WTC11 (cell line): ENCODE measurements at regions not wholly inside any gene's neighbourhood (a gene's known extent, or its start where the extent isn't known, plus 50 kb on each side); places are given as distances from the start of the nearest gene placed in this dataset.

Experiments
- ATAC-seq: fragments of 200-7000 bp; cut with Tn5 transposase; 2 replicates; pipeline ENCODE4 v1.10.0; 2021; ENCODE audit warnings: mild to moderate bottlenecking, moderate library complexity
- CTCF ChIA-PET: fragments of 300-600 bp; sonication (Branson Sonifier 250); formaldehyde crosslinking; loops from one replicate; lab custom pipeline; 2021; ENCODE audit warnings: antibody characterized with exemption; lab: Charles Lee
- POLR2A ChIA-PET: fragments of 350-600 bp; sonication (Branson Sonifier 250); formaldehyde crosslinking; loops from one replicate; lab custom pipeline; 2021; ENCODE audit warnings: antibody characterized with exemption; lab: Charles Lee
- DNase-seq: peaks from one replicate; pipeline ENCODE4 v3.0.0; 2021; ENCODE audit warnings: low spot score
- H3K27ac Mint-ChIP-seq: 2 replicates; pipeline ENCODE4 v1.8.0; 2021; ENCODE audit warnings: mixed read lengths
- H3K27me3 Mint-ChIP-seq: 2 replicates; pipeline ENCODE4 v1.8.0; 2021; ENCODE audit warnings: low read depth, mild to moderate bottlenecking, moderate library complexity, mixed read lengths
- H3K36me3 Mint-ChIP-seq: 2 replicates; pipeline ENCODE4 v1.8.0; 2021; ENCODE audit warnings: mixed read lengths
- H3K4me1 Mint-ChIP-seq: 2 replicates; pipeline ENCODE4 v1.8.0; 2022; ENCODE audit warnings: mixed read lengths
- H3K4me3 Mint-ChIP-seq: 2 replicates; pipeline ENCODE4 v1.8.0; 2021; ENCODE audit warnings: mild to moderate bottlenecking, moderate library complexity, mixed read lengths
- H3K9me3 Mint-ChIP-seq: 2 replicates; pipeline ENCODE4 v1.8.0; 2021; ENCODE audit warnings: mixed read lengths
- ATF1 ChIP-seq: sonication (generic); formaldehyde crosslinking; IDR thresholded peaks from 2 replicates; pipeline ENCODE4 v1.8.1; 2023; ENCODE audit warnings: mild to moderate bottlenecking, moderate library complexity, missing genetic modification reagents
- ATF2 ChIP-seq: sonication (generic); formaldehyde crosslinking; IDR thresholded peaks from 2 replicates; pipeline ENCODE4 v1.8.1; 2022; ENCODE audit warnings: low read depth, missing genetic modification reagents, borderline replicate concordance
- ATF3 ChIP-seq: sonication (generic); formaldehyde crosslinking; conservative IDR thresholded peaks from 2 replicates; pipeline ENCODE4 v1.8.1; 2022; ENCODE audit warnings: mild to moderate bottlenecking, missing genetic modification reagents
- E2F1 ChIP-seq: sonication (generic); formaldehyde crosslinking; IDR thresholded peaks from 2 replicates; pipeline ENCODE4 v1.8.0; 2022; ENCODE audit warnings: mild to moderate bottlenecking, missing genetic modification reagents
- E2F5 ChIP-seq: sonication (generic); formaldehyde crosslinking; IDR thresholded peaks from 2 replicates; pipeline ENCODE4 v1.8.1; 2022; ENCODE audit warnings: mild to moderate bottlenecking, moderate library complexity, missing genetic modification reagents
- ELF4 ChIP-seq: sonication (generic); formaldehyde crosslinking; IDR thresholded peaks from 2 replicates; pipeline ENCODE4 v1.8.1; 2022; ENCODE audit warnings: low read depth, mild to moderate bottlenecking, moderate library complexity, missing genetic modification reagents
- EMX1 ChIP-seq: fragments of 250-450 bp; sonication (Bioruptor Pico); IDR thresholded peaks from 2 replicates; pipeline ENCODE4 v1.8.0; 2021; ENCODE audit warnings: mild to moderate bottlenecking
- ESRRA ChIP-seq: sonication (generic); formaldehyde crosslinking; IDR thresholded peaks from 2 replicates; pipeline ENCODE4 v1.8.1; 2022; ENCODE audit warnings: mild to moderate bottlenecking, missing genetic modification reagents, borderline replicate concordance
- GRHL2 ChIP-seq: fragments of 250-450 bp; sonication (Bioruptor Pico); IDR thresholded peaks from 2 replicates; pipeline ENCODE4 v1.8.0; 2022; ENCODE audit warnings: mild to moderate bottlenecking, moderate library complexity; ENCODE audit not compliant: insufficient replicate concordance, severe bottlenecking
- GTF2I ChIP-seq: fragments of 250-450 bp; sonication (Bioruptor Pico); conservative IDR thresholded peaks from 2 replicates; pipeline ENCODE4 v1.4.0; 2021; ENCODE audit warnings: mild to moderate bottlenecking
- HMGA2 ChIP-seq: fragments of 250-450 bp; sonication (Bioruptor Pico); IDR thresholded peaks from 2 replicates; pipeline ENCODE4 v1.4.0; 2021; ENCODE audit warnings: mild to moderate bottlenecking, moderate library complexity
- JUN ChIP-seq: sonication (generic); formaldehyde crosslinking; IDR thresholded peaks from 2 replicates; pipeline ENCODE4 v1.8.0; 2023; ENCODE audit warnings: mild to moderate bottlenecking, missing genetic modification reagents
- NFYB ChIP-seq: sonication (generic); formaldehyde crosslinking; conservative IDR thresholded peaks from 2 replicates; pipeline ENCODE4 v1.8.0; 2022; ENCODE audit warnings: low read depth, missing genetic modification reagents
- NR2C2 ChIP-seq: sonication (generic); formaldehyde crosslinking; IDR thresholded peaks from 2 replicates; pipeline ENCODE4 v1.8.0; 2022; ENCODE audit warnings: mild to moderate bottlenecking, missing genetic modification reagents
- NR3C1 ChIP-seq: sonication (generic); formaldehyde crosslinking; conservative IDR thresholded peaks from 2 replicates; pipeline ENCODE4 v1.8.1; 2023; ENCODE audit warnings: low read depth, mild to moderate bottlenecking, missing genetic modification reagents
- RORB ChIP-seq: fragments of 250-450 bp; sonication (Bioruptor Pico); IDR thresholded peaks from 2 replicates; pipeline ENCODE4 v1.9.0; 2021; ENCODE audit warnings: mild to moderate bottlenecking
- SMAD4 ChIP-seq: sonication (generic); formaldehyde crosslinking; IDR thresholded peaks from 2 replicates; pipeline ENCODE4 v1.8.0; 2022; ENCODE audit warnings: mild to moderate bottlenecking, missing genetic modification reagents
- SOX15 ChIP-seq: fragments of 250-450 bp; sonication (Bioruptor Pico); IDR thresholded peaks from 2 replicates; pipeline ENCODE4 v1.9.0; 2021; ENCODE audit warnings: mild to moderate bottlenecking
- TEAD4 ChIP-seq: sonication (generic); formaldehyde crosslinking; IDR thresholded peaks from 2 replicates; pipeline ENCODE4 v1.8.0; 2022; ENCODE audit warnings: mild to moderate bottlenecking, missing genetic modification reagents
- ZNF121 ChIP-seq: sonication (generic); formaldehyde crosslinking; IDR thresholded peaks from 2 replicates; pipeline ENCODE4 v1.8.0; 2023; ENCODE audit warnings: missing genetic modification reagents
- ZNF219 ChIP-seq: sonication (generic); formaldehyde crosslinking; IDR thresholded peaks from 2 replicates; pipeline ENCODE4 v1.8.0; 2023; ENCODE audit warnings: missing genetic modification reagents, mild to moderate bottlenecking, borderline replicate concordance
- ZNF232 ChIP-seq: sonication (generic); formaldehyde crosslinking; IDR thresholded peaks from 2 replicates; pipeline ENCODE4 v1.8.0; 2022; ENCODE audit warnings: mild to moderate bottlenecking, missing genetic modification reagents
- ZNF263 ChIP-seq: sonication (generic); formaldehyde crosslinking; IDR thresholded peaks from 2 replicates; pipeline ENCODE4 v1.8.1; 2022; ENCODE audit warnings: low read depth, mild to moderate bottlenecking, moderate library complexity, missing genetic modification reagents
- ZNF281 ChIP-seq: sonication (generic); formaldehyde crosslinking; IDR thresholded peaks from 2 replicates; pipeline ENCODE4 v1.8.0; 2023; ENCODE audit warnings: mild to moderate bottlenecking, missing genetic modification reagents
- ZNF317 ChIP-seq: sonication (generic); formaldehyde crosslinking; IDR thresholded peaks from 2 replicates; pipeline ENCODE4 v1.8.1; 2023; ENCODE audit warnings: low read depth, mild to moderate bottlenecking, moderate library complexity, missing genetic modification reagents, borderline replicate concordance
- ZNF512 ChIP-seq: sonication (generic); formaldehyde crosslinking; IDR thresholded peaks from 2 replicates; pipeline ENCODE4 v1.8.1; 2022; ENCODE audit warnings: missing genetic modification reagents, borderline replicate concordance
- ZNF532 ChIP-seq: fragments of 250-450 bp; sonication (Bioruptor Pico); IDR thresholded peaks from 2 replicates; pipeline ENCODE4 v1.9.0; 2021; ENCODE audit warnings: mild to moderate bottlenecking, borderline replicate concordance

- H3K9me3 Mint-ChIP-seq = peaks cover 50% of the 10 kb centered on the region
- peaks cover 7% of the 10 kb centered on the region for H3K36me3 Mint-ChIP-seq
- no peak overlapping the region for H3K27ac Mint-ChIP-seq
- CTCF ChIA-PET = no interaction called here
- ATAC-seq (no peak), DNase-seq (no peak)
- TF ChIP-seq ZNF219 (no peak), ESRRA (no peak), GRHL2 (CRISPR knock-in tag) (no peak), ATF3 (CRISPR knock-in tag) (no peak), NR2C2 (CRISPR knock-in tag) (no peak), ZNF232 (no peak), E2F1 (CRISPR knock-in tag) (no peak), ZNF263 (CRISPR knock-in tag) (no peak), NFYB (CRISPR knock-in tag) (no peak), NR3C1 (no peak), RORB (CRISPR knock-in tag) (no peak), JUN (CRISPR knock-in tag) (no peak), GTF2I (CRISPR knock-in tag) (no peak), ZNF532 (no peak), ELF4 (no peak), EMX1 (CRISPR knock-in tag) (no peak), ATF1 (CRISPR knock-in tag) (no peak)
- no peak overlapping the region for H3K4me3 Mint-ChIP-seq
- POLR2A ChIA-PET = no interaction called here
- H3K4me1 Mint-ChIP-seq = no peaks in the 10 kb centered on the region
- no peaks in the 10 kb centered on the region; the same call in 1 of the 2 replicates for H3K27me3 Mint-ChIP-seq
These were observed 198.8 kb downstream of the BARX2 start for GRCh38 chr11:129574431-129574830.

GRCh38 chr11:129576652-129577051, 201.0 kb downstream of the BARX2 start:
- CTCF ChIA-PET = no interaction called here
- Mint-ChIP-seq H3K4me3 (no peak overlapping the region), H3K27me3 (no peaks in the 10 kb centered on the region; the same call in 1 of the 2 replicates), H3K9me3 (peaks cover 32% of the 10 kb centered on the region), H3K27ac (no peak overlapping the region), H3K4me1 (no peaks in the 10 kb centered on the region), H3K36me3 (no peaks in the 10 kb centered on the region)
- POLR2A ChIA-PET = no interaction called here
- DNase-seq = no peak
- no peak for ATAC-seq
- TF ChIP-seq HMGA2 (CRISPR knock-in tag) = no peak
- TF ChIP-seq SOX15 = no peak
- no peak for TF ChIP-seq E2F5 (CRISPR knock-in tag)
- no peak for TF ChIP-seq ATF2
- no peak for TF ChIP-seq SMAD4
- TF ChIP-seq ZNF121 (CRISPR knock-in tag) = no peak
- no peak for TF ChIP-seq ZNF512 (CRISPR knock-in tag)
- TF ChIP-seq ESRRA = no peak
- TF ChIP-seq ZNF317 (CRISPR knock-in tag) = no peak
- TF ChIP-seq TEAD4 (CRISPR knock-in tag) = no peak
- no peak for TF ChIP-seq ZNF281 (CRISPR knock-in tag)
